ENCODE measurements at regions not wholly inside any gene's neighbourhood (a gene's known extent, or its start where the extent isn't known, plus 50 kb on each side); places are given as distances from the start of the nearest gene placed in this dataset.

DNA sequence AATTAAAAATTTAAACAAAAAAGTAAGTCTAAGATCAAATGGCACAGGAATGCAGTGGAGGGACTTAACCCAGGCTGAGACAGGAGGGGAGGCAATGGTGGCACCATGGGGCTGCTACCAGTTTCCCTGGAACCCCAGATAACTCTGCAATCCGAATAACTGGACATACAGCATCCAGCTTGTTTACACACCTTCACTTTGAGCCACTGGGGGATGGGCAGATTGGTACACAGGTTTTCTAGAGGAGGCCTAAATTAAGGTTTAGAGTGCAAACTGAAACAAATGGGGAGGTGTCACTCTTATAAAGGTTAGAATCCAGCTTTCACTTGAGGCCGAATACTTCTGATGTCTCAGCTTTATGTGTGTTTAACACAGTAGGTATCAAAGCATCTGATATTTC, 189.3 kb upstream of the FN1 start:
- DNase-seq (ENCODE audit: low read depth in 1 of 2, low spot score in 2 of 2) = no peak
- H2AK5ac ChIP-seq (ENCODE audit: low read depth, low read length) = no peak overlapping the region
- H3K27me3 ChIP-seq (replicated peaks in 1 of 4; ENCODE audit: control insufficient read depth in 3 of 4, extremely low read depth in 1 of 4, insufficient read depth in 3 of 4, low read length in 3 of 4) = no peaks in the 10 kb centered on the region
- no peaks in the 10 kb centered on the region for H3K36me3 ChIP-seq (ENCODE audit: control insufficient read depth in 2 of 4, insufficient read depth in 4 of 4, low read length in 3 of 4)
- H3K9ac ChIP-seq (replicated peaks in 1 of 4; ENCODE audit: extremely low read depth in 1 of 4, low read depth in 3 of 4, low read length in 3 of 4) = no peak overlapping the region
- no peak overlapping the region for H2AFZ ChIP-seq (ENCODE audit: low read length)
- no peak overlapping the region for H3K4me3 ChIP-seq (ENCODE audit: extremely low read depth in 1 of 4, insufficient read depth in 2 of 4, low read depth in 3 of 4, low read length in 4 of 4)
- ChIA-PET CTCF (ENCODE audit: partially characterized antibody) (interaction anchor here (1.2 kb wide), 1 partner anchor 205 kb away, joined by 3 read pairs; no protein-coding TSS in a partner anchor), POLR2A (ENCODE audit: partially characterized antibody) (no interaction called here)
- H3K14ac ChIP-seq (ENCODE audit: insufficient read length) = no peak overlapping the region
- no peak overlapping the region; the same call in 1 of the 2 replicates for H2BK12ac ChIP-seq (ENCODE audit: low read depth, low read length)
- no peaks in the 10 kb centered on the region for H3K79me2 ChIP-seq (ENCODE audit: control insufficient read depth in 1 of 2, insufficient read depth in 2 of 2, low read length in 2 of 2)
- H3K23ac ChIP-seq (ENCODE audit: insufficient read length) = no peak overlapping the region
- H3K23me2 ChIP-seq (ENCODE audit: low read depth, low read length) = no peaks in the 10 kb centered on the region
- H3K9me3 ChIP-seq (ENCODE audit: insufficient read depth in 2 of 2, low read depth in 1 of 2, low read length in 1 of 2) = no peaks in the 10 kb centered on the region
- no peaks in the 10 kb centered on the region for H3K79me1 ChIP-seq (ENCODE audit: low read depth, low read length)
- H3K4ac ChIP-seq (replicated peaks; ENCODE audit: insufficient read length, low read depth, low read length) = no peak overlapping the region
- H3K27ac ChIP-seq (ENCODE audit: low read depth, low read length) = no peak overlapping the region
- H2BK15ac ChIP-seq (ENCODE audit: low read length) = no peak overlapping the region
- peak overlapping the region; percentile 71 for H4K91ac ChIP-seq (replicated peaks; ENCODE audit: insufficient read length, low read length)
- peaks cover 2 to 8% (median 6%) of the 10 kb centered on the region in 4 experiments for H3K4me1 ChIP-seq (replicated peaks in 1 of 4; ENCODE audit: control insufficient read depth in 3 of 4, insufficient read depth in 4 of 4, low read length in 3 of 4)
- H2BK120ac ChIP-seq (replicated peaks; ENCODE audit: low read depth, low read length) = no peak overlapping the region
- H3K4me2 ChIP-seq (ENCODE audit: insufficient read depth in 1 of 2, low read depth in 2 of 2, low read length in 2 of 2) = no peak overlapping the region
- peak overlapping the region; percentile 57; the same call in 1 of the 2 replicates for H2BK5ac ChIP-seq (ENCODE audit: low read depth, low read length)
- H3K56ac ChIP-seq (replicated peaks; ENCODE audit: insufficient read length, low read depth, low read length) = no peak overlapping the region
- H4K5ac ChIP-seq (ENCODE audit: insufficient read length, low read depth, low read length) = no peak overlapping the region
- WGBS, 2 experiments (ENCODE audit: extremely low coverage in 1 of 2, insufficient coverage in 1 of 2, insufficient read length in 1 of 2, insufficient replicate concordance in 2 of 2, low coverage in 1 of 2, low lambda C conversion rate in 2 of 2, missing lambda C conversion rate in 1 of 2) = 83% methylated on average over 2 of the region's 2 CpGs; no CpG with 5 or more reads in 1 of the 2 experiments
- 0 out of 2 replicates have a peak overlapping the region, but pooled peaks have one; percentile 20 for H3K18ac ChIP-seq (ENCODE audit: extremely low read depth, low read length)
- H4K20me1 ChIP-seq (replicated peaks in 1 of 2; ENCODE audit: control insufficient read depth in 1 of 2, insufficient read depth in 2 of 2, low read length in 2 of 2) = no peaks in the 10 kb centered on the region
- FAIRE-seq = no peak
- no peak overlapping the region; the same call in 1 of the 2 replicates for H2BK20ac ChIP-seq (ENCODE audit: low read length)
- H4K8ac ChIP-seq (ENCODE audit: extremely low read depth, insufficient read depth, low read length) = no peak overlapping the region
- TF ChIP-seq CHD2 (IDR thresholded peaks at IDR 0.05; ENCODE audit: low read length) (no peak), POU5F1 (IDR thresholded peaks at IDR 0.05; ENCODE audit: low read depth, low read length) (no peak), CREB1 (IDR thresholded peaks at IDR 0.05) (no peak), CEBPB (IDR thresholded peaks at IDR 0.05; ENCODE audit: low read depth, low read length) (no peak), NRF1 (IDR thresholded peaks at IDR 0.05; ENCODE audit: low read depth, low read length) (no peak), SP2 (IDR thresholded peaks at IDR 0.05; ENCODE audit: low read length) (no peak), EP300 (IDR thresholded peaks at IDR 0.05; ENCODE audit: borderline replicate concordance in 1 of 2, low read depth in 2 of 2, low read length in 2 of 2) (no peak), BRCA1 (IDR thresholded peaks at IDR 0.05; ENCODE audit: low read depth, low read length) (no peak), SUZ12 (IDR thresholded peaks at IDR 0.05; ENCODE audit: low read length) (no peak), RNF2 (IDR thresholded peaks at IDR 0.05; ENCODE audit: borderline replicate concordance, low read depth, low read length, missing control alignments, poor library complexity, severe bottlenecking) (no peak), RFX5 (IDR thresholded peaks at IDR 0.05; ENCODE audit: borderline replicate concordance, low read depth, low read length) (no peak), RAD21 (IDR thresholded peaks at IDR 0.05 in 1 of 2, conservative IDR thresholded peaks at IDR 0.05 in 1 of 2; ENCODE audit: low read depth in 2 of 2, low read length in 2 of 2) (no peak)
- TF ChIP-seq, protein P1, sequence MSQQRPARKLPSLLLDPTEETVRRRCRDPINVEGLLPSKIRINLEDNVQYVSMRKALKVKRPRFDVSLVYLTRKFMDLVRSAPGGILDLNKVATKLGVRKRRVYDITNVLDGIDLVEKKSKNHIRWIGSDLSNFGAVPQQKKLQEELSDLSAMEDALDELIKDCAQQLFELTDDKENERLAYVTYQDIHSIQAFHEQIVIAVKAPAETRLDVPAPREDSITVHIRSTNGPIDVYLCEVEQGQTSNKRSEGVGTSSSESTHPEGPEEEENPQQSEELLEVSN (IDR thresholded peaks at IDR 0.05) = no peak

All from H1 (cell line).